HG02588 (cell line): ENCODE measurements at regions not wholly inside any gene's neighbourhood (a gene's known extent, or its start where the extent isn't known, plus 50 kb on each side); places are given as distances from the start of the nearest gene placed in this dataset.
"Not testable (repeated sequence)": the region's sequence is repeated elsewhere in the genome, so short reads cannot be mapped to it uniquely, and the experiment has no call there.

Experiments
- ATAC-seq: cut with Tn5 transposase; IDR thresholded peaks from one replicate; pipeline ENCODE4 v1.9.1; 2021; ENCODE audit warnings: mild to moderate bottlenecking, moderate library complexity; ENCODE audit not compliant: unreplicated experiment

DNA sequence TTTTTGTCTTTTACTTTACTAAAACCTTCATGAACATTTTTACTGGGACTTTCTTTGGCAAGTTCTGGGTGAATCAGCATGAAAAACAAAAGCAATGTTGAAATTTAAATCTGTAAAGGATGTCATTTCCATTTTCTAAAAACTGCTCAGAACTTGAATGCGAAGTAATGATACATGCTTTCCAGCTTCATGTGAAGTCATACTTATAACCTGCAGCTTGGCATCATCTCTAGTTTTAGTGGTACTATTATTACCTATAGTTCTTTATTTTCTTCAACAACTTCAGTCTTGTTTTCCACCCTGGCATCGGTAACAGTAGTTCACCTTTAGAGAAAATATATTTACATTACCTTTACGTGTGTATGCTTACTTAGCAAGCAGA lies 421.4 kb upstream of the DIPK2B start:
- peak; percentile 36 for ATAC-seq

DNA sequence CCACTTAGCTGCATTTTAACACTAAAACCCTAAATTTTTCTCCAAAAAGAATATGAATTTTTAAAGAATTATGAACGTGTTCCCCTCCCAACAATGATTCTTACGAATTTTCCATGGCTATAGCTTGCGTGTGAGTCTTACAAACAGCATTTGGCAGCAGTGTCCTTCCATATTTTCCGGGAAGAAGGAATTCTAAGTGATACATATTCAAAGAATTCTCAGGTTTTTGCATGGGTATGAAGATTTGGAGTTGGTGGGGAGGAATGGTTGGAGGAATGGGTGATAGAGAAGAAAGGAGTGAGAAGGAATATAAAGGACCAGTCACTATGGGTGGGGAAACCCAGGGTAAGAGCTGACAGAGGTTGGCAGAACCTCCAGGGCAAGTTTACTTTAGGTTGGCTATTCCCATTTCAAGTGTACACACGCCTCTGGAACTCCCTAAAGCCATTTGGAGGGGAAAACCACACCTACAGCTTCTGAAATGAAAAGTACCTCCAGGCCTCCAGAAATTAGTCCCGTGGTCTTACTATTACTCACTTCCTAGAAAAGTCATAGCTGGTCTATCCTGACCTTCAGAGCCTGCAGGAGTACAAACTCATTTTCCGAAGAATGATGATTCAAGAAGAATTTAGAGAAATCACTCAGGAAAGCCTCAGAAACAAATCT lies 420.8 kb upstream of the DIPK2B start:
- ATAC-seq, result peak; percentile 72

DNA sequence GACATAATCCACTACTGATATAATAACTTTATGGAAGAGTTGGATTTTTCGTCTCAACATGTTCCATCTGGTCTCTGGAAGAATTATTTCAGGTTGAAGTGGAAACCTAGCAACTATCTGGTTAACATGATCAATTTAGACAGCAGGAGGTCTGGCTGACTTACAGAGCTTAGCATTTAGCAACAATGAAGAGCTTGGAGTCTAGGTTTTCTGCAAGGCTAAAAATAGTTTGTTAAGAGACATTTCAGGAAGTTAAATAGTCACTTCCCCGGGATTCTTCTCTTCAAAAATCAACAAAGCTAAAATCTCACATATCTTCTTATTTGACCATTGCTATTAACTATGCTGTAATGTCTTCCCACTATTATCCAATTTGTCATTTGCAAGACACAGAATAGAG lies 418.6 kb upstream of the DIPK2B start:
- no peak for ATAC-seq

DNA sequence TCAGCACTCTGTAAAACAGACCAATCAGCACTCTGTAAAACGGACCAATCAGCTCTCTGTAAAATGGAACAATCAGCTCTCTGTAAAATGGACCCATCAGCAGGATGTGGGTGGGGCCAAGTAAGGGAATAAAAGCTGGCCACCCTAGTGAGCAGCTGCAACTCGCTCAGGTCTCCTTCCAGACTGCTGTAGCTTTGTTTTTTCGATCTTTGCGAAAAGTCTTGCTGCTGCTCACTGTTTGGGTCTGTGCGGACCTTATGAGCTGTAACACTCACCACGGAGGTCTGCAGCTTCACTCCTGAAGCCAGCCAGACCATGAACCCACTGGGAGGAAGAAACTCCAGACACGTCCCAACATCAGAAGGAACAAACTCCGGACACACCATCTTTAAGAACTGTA lies 414.9 kb upstream of the DIPK2B start:
- ATAC-seq, result not testable (repeated sequence)

DNA sequence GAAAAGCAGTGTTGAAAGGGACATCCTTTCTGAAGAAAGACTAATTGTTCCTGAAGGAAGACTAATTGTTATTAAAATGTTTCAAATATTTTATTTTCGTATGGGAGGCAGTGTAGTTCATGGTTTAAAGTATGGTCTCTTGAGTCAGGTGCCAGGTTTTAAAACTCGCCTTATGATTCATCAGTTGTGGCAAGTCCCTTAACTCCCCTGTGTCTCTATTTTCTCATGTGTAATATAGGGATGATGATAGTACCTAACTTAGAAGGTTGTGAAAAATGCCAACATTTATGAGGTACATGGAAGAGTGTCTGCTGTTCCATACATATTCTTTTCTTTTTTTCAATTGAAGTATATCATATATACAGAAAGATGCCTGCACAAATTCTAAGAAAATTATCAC lies 414.2 kb upstream of the DIPK2B start:
- no peak for ATAC-seq

DNA sequence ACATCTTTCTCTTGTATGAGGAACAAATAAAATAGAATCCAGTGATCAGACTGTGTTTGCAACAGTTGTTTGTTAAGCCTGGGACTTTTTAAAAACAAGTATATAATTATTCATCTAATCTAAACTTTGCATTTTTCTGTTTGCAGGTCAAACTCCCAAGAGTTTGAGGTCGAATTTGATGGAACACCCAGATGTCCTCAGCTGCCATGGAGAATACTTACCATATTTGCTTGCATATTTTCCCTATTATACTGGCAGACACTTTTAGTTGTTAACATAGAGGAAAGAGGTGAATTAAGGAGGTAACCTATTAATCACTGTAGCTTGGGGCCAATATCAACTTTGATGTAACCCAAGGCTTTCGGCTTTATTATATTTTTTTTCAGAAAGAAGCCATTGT lies 401.5 kb upstream of the DIPK2B start:
- no peak for ATAC-seq

DNA sequence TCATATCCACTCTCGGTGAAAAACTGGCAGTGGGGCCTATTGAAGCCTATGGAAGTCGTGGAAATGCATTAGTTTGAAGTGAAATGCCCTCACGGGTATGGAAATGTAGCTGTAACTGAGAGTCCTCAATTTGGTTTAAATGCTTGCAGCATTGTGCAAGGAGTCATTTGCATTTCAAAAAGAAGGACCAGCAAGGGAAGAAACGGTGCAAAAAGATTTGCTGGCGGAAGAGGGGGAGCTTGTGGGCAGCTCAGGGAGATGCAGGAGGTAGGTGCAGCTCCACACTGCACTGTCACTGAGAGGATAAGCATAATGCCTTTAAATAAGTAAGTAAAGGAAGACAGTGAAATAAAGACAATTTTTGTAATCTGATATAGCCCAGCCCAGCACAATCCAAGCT lies 400.4 kb upstream of the DIPK2B start:
- no peak for ATAC-seq

DNA sequence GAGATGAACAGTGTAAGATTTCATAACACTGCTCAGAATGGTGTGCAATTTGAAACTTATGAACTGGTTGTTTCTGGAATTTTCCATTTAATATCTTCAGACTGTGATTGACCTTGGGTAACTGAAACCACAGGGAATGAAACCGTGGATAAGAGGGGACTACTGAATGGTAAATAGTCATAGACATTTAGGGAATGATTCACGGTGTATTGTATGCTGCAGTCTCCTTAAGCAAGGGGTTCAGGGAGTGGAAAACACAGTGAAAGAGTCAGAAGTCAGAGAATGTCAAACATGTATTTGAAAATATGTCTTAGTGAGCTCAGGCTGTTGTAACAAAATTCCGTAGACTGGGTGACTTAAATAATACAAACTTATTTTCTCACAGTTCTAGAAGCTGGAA lies 398.2 kb upstream of the DIPK2B start:
- no peak for ATAC-seq

DNA sequence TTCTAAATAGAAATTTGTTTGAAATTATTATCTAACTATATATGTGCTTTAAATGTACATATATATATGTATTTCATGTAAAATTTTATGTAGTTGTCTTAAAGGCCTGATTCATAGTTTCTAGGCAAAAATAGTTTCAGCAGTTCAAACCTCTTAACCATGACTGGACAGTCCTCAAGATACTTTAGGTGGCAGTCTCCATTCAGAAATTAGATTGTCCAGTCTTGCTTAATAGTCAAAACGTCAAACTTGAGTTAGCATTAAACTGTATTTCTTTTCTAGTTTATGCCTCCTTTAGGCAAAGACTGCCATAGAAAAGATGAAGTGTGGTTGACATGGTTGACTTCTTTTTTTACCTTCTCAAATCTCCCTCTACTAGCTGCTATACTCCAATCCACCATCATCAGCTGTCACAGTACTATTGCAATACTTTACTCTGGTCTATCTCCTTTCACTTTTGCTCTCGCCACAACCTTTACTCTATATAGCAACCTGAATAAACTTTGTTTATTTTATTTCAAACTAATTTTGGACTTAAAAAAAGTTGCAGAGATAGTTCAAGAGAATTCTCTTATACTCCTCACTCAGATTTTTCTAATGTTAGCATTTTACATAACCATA lies 395.6 kb upstream of the DIPK2B start:
- no peak for ATAC-seq

DNA sequence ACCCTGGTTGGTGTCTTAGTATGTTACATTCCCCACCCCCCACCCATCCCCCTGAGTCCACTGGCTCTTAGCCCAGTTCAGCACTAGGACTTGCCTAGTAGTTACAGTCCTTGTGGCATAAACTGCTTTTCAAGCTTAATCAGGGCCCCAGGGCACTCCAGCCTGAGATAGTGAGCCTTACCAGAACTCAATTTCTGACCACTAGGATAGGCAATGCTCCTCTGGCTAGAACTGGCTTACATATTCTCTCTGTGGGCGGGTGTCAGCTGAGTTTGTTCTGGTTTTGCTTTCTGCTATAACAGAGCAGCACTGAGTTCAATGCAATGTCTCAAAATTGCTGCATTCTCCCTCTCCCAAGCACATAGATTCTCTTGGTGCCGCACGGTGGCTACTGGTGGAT lies 391.4 kb upstream of the DIPK2B start:
- no peak for ATAC-seq

DNA sequence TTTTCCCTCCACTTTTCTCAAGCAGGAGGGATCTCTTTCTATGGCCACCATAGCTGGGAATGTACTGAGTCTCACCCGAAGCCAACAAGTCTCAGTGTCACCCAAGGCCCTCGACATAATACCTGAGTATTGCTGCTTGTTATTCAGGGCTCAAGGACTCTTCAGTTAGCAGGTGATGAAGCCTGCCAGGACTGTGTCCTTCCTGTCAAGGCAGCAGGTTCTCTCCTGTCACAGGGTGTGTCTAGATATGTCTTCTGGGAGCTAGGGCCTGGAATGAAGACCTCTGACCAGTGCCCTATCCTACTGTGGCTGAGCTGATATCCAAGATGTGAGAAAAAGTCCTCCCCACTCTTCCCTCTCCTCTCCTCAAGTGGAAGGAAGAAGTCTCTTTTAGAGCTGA lies 391.0 kb upstream of the DIPK2B start:
- no peak for ATAC-seq

DNA sequence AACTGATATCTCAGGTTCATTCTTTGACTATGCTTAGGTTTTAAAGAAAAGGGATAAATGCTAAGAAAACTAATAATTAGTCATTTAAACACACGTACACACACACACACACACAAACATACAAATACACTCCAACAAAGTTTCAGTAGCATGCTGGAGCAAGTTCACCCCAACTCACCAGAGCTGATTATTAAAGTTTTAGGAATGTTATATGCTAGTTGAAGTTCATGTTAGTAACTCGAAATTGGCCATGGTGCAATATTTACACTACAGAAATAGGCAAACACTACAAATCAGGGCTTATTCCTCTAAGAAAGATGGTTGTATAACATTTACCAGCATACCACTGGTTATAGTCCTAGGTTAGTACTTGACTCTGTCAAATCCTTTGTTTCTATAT lies 384.0 kb upstream of the DIPK2B start:
- ATAC-seq, result no peak

DNA sequence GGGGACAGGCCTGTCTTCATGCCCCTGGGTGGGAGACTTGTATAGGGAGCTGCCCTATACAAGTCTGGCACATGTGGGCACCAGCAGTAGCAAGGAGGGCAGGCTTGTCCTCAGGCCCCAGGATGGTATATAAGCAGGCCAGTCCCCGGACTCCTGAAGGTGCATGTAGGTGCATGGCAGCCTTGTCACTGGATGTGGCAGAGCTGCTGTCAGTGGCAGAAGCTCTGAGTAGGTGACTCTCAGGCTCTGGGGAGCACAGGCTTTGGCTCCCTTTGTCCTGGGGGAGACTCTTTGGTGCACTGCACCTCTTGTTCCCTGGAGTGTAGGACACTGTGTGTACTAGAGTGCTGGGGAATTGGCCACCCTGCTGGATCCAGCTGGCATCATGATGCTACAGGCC lies 376.7 kb upstream of the DIPK2B start:
- no peak for ATAC-seq

DNA sequence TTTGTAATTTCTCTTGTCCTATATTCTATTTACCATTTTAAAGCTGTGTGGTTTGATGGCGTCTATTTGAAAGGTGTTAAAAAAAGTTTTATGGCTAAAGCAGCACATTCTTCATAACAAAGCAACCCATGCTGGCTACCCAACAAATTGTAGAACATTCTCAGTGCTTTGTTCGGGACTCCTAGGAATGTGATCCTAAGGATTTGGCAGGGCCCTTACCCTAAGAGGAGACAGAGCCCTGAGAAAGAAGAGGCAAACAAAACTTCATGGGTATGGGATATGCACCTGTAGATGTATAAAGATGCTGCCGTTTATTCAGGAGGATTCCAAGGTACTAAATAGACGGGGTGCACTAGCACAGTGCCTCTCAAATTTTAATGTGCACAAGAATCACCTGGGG lies 370.8 kb upstream of the DIPK2B start:
- ATAC-seq, result no peak

DNA sequence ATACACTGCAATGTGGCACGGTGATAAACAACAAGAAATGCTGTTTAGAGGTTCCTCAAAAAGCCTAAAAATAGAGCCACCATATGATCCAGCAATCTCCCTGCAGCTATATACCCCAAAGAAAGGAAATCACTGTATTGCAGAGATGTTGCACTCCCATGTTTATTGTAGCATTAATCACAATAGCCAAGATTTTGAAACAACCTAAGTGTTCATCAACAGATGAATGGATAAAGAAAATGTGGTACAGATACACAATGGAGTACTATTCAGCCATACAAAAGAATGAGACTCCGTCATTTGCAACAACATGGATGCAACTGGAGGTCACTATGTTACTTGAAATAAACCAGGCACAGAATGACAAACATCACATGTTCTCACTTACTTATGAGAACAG lies 365.8 kb upstream of the DIPK2B start:
- ATAC-seq, result no peak

DNA sequence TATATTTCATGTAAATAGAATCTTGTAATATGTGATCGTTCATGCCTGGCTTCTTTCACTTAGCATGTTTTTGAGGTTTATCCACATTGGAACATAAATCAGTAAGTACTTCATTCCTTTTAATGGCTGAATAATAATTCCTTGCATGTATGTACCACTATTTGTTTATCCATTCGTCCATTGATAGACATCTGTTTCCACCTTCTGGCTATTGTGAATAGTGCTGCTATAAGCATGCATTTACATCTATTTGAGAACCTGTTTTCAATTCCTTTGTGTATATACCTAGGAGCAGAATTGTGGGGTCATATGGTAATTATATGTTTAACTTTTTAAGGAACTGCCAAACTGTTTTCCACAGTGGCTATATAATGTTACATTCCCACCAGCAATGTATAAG lies 356.7 kb upstream of the DIPK2B start:
- ATAC-seq, result no peak

DNA sequence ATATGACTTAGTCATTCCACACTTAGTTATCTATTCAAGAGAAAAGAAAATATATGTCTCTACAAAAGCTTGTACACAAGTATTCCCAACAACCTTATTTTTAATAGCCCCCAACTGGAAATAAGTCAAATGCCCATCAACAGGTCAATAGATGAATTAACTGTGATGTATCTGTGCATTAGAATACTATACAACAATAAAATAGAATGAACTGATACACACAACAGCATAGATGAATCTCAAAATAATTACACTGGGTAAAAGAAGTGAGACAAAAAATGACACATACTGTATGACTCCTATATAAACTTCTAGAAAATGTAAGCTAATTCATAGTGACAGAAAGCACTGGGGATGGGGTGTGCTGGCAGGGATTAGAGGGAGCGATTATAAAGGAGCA lies 354.1 kb upstream of the DIPK2B start:
- ATAC-seq, result no peak

DNA sequence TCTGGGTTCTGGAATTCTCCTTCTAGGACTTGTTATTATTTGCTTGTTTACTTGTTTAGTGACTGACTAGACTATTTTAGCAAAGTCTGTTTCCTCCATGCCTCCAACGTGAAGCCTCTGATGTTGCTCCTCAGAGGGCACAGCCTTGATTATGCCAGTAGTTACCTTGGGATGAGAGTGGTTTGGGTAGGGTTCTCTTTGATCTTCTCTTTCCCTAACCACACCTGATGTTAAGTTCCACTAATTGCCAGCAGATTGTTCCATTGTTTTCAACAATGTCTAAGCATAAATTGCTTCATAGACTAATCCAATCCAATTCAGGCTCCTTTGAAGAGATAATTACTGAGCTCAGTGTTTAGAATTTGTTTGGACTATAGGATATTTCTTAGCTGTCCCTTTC lies 352.7 kb upstream of the DIPK2B start:
- no peak for ATAC-seq

DNA sequence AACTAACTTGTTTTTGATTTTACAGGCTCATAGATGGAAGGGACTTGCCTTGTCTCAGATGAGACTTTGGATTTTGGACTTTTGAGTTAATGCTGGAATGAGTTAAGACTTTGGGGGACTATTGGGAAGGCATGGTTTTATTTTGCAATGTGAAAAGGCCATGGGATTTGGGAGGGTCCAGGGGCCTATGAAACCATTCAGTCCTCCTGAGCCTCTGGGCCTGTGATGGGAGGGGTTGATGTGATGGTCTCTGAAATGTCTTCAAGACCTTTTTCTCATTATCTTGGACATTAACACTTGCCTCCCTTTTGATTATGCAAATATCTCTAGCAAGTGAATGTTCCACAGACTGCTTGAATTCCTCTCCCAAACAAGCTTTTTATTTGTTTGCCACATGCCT lies 346.0 kb upstream of the DIPK2B start:
- ATAC-seq, result not testable (repeated sequence)

DNA sequence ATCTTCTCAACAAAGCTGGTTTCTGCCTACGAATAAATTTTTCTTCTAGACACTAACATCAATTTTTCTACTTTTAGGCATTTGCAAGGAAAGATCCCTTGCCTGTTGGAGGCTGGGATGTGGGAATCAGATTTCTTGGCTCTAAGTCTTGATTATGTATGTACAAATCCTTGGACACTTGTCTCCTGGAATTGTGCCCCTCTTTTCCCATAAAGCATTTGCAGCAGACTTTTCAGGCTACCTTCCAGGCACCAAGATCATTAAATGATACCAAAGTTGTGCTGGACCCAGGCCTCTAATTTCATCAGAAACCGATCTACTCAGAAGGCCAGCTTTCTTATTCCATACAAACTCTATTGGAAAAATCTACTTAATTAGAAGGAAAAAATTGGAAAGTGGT lies 339.5 kb upstream of the DIPK2B start:
- no peak for ATAC-seq

DNA sequence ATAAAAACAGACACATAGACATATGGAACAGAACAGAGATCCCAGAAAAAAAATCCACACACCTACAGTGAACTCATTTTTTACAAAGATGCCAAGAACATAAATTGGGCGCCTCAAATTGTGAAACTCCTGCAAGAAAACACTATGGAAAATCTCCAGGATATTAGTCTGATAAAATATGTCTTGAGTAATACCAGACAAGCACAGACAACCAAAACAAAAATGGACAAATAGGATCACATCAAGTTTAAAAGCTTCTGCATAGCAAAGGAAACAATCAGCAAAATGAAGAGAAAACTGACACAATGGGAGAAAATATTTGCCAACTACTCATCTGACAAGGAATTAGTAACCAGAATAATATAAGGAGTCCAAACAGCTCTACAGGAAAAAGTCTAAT lies 337.3 kb upstream of the DIPK2B start:
- ATAC-seq, result no peak

DNA sequence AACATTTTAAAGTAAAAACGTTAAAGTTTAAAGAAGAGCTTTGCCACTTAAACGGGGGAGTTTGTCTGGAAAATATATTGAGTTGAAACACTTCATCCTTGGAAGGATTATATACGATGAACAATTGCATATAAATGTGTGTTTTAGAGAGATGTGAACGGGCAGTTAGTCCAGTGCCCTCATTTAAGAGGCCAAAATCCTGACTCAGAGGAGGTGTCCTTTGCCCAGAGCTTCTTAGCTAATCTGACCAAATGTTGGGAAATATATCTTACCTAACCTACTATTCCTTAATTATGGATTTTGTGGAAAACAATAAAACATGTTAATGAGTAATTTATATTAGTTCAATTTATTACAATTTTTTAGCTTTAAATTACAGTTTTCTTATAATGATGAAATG lies 327.2 kb upstream of the DIPK2B start:
- ATAC-seq, result no peak

DNA sequence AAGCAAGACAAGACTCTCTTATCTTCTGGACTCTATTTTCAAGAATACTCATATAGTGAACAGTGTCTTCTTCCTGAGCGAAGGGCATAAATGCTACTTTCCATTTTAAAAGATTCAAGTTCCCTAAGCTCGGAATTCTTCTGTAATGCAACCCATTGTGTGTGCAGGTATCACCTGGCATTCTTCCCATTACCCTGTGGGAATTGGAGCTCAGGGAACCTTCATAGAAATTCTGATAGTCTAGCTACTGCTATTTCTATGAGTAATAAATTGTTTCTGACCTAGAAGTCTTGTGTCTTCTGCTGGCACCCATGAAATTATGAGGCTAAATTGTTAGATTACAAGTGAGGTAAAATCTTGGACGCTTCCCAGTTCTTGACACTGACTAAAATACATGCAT lies 324.1 kb upstream of the DIPK2B start:
- no peak for ATAC-seq
